DND-41 (cell line): ENCODE measurements at regions not wholly inside any gene's neighbourhood (a gene's known extent, or its start where the extent isn't known, plus 50 kb on each side); places are given as distances from the start of the nearest gene placed in this dataset.

Source experiments
- EZH2 ChIP-seq: IDR thresholded peaks from 3 replicates; pipeline ENCODE4 v1.6.1; 2012; ENCODE audit warnings: borderline replicate concordance, low read depth, mild to moderate bottlenecking, moderate library complexity, low read length, inconsistent platforms; ENCODE audit not compliant: severe bottlenecking
- TF ChIP-seq, protein P1 (sequence below): IDR thresholded peaks from 2 replicates; pipeline ENCODE4 v1.5.1; 2012; ENCODE audit warnings: borderline replicate concordance, low read length, moderate library complexity, mild to moderate bottlenecking; ENCODE audit not compliant: poor library complexity, severe bottlenecking; ENCODE audit errors: extremely low read depth

- TF ChIP-seq, protein P1, sequence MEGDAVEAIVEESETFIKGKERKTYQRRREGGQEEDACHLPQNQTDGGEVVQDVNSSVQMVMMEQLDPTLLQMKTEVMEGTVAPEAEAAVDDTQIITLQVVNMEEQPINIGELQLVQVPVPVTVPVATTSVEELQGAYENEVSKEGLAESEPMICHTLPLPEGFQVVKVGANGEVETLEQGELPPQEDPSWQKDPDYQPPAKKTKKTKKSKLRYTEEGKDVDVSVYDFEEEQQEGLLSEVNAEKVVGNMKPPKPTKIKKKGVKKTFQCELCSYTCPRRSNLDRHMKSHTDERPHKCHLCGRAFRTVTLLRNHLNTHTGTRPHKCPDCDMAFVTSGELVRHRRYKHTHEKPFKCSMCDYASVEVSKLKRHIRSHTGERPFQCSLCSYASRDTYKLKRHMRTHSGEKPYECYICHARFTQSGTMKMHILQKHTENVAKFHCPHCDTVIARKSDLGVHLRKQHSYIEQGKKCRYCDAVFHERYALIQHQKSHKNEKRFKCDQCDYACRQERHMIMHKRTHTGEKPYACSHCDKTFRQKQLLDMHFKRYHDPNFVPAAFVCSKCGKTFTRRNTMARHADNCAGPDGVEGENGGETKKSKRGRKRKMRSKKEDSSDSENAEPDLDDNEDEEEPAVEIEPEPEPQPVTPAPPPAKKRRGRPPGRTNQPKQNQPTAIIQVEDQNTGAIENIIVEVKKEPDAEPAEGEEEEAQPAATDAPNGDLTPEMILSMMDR, result no peak
- no peak for TF ChIP-seq EZH2
Observed at GRCh38 chr2:147033044-147033443, 811.8 kb upstream of the ACVR2A start.
